Parathyroid adenoma (tissue), 2 donors: ENCODE measurements at regions not wholly inside any gene's neighbourhood (a gene's known extent, or its start where the extent isn't known, plus 50 kb on each side); places are given as distances from the start of the nearest gene placed in this dataset.

Source experiments
- H2AFZ ChIP-seq: fragments of 300-600 bp; sonication (generic); one replicate; pipeline ENCODE4 v1.7.0; 2017; ENCODE audit warnings: antibody characterized with exemption, mild to moderate bottlenecking
- H3K27ac ChIP-seq: fragments of 300-600 bp; sonication (generic); one replicate; pipeline ENCODE4 v1.7.0; 2017
- H3K27me3 ChIP-seq: fragments of 300-600 bp; sonication (generic); one replicate; pipeline ENCODE4 v1.7.0; 2017; ENCODE audit warnings: low read length; ENCODE audit not compliant: control insufficient read depth, insufficient read depth
- H3K36me3 ChIP-seq: fragments of 300-600 bp; sonication (generic); one replicate; pipeline ENCODE4 v1.7.0; 2017; ENCODE audit warnings: low read length; ENCODE audit not compliant: control insufficient read depth, insufficient read depth
- H3K4me1 ChIP-seq: fragments of 300-600 bp; sonication (generic); one replicate; pipeline ENCODE4 v1.7.0; 2017; ENCODE audit warnings: control low read depth
- H3K4me2 ChIP-seq: fragments of 300-600 bp; sonication (generic); one replicate; pipeline ENCODE4 v1.7.0; 2017; ENCODE audit warnings: low read length
- H3K4me3 ChIP-seq: fragments of 300-600 bp; sonication (generic); one replicate; pipeline ENCODE4 v1.7.0; 2017; ENCODE audit warnings: low read depth, low read length
- H3K79me2 ChIP-seq: fragments of 300-600 bp; sonication (generic); one replicate; pipeline ENCODE4 v1.7.0; 2017; ENCODE audit warnings: control low read depth
- H3K9ac ChIP-seq: fragments of 300-600 bp; sonication (generic); one replicate; pipeline ENCODE4 v1.7.0; 2017; ENCODE audit warnings: mild to moderate bottlenecking
- H3K9me3 ChIP-seq: fragments of 300-600 bp; sonication (generic); one replicate; pipeline ENCODE4 v1.7.0; 2017; ENCODE audit warnings: low read length; ENCODE audit not compliant: control insufficient read depth
- TF ChIP-seq, protein P1 (sequence below): fragments of 300-600 bp; sonication (generic); IDR thresholded peaks from one replicate; pipeline ENCODE4 v1.7.0; 2017; ENCODE audit warnings: antibody characterized with exemption, mild to moderate bottlenecking
- donor health status: primary hyperparathyroidism.

DNA sequence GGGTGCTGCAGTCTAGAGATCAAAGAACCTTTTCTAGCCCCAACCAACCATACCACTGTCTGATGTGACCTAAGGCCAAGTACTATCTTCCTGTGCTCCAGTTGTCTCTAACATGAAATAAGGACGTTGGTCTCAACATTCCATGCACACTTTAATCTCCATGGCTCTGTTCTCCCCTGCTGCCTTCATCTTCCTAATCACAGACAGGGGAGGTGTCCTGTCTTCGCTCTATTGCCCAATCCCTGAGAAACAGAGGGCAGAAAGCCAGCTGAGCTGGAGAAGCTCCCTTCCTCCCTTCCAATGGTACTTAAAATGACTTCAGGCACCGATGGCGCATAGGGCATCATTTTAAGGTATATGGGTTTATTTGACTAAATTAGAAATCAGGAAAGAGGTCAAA is 148.9 kb upstream of the GNAO1 start:
- TF ChIP-seq, protein P1, sequence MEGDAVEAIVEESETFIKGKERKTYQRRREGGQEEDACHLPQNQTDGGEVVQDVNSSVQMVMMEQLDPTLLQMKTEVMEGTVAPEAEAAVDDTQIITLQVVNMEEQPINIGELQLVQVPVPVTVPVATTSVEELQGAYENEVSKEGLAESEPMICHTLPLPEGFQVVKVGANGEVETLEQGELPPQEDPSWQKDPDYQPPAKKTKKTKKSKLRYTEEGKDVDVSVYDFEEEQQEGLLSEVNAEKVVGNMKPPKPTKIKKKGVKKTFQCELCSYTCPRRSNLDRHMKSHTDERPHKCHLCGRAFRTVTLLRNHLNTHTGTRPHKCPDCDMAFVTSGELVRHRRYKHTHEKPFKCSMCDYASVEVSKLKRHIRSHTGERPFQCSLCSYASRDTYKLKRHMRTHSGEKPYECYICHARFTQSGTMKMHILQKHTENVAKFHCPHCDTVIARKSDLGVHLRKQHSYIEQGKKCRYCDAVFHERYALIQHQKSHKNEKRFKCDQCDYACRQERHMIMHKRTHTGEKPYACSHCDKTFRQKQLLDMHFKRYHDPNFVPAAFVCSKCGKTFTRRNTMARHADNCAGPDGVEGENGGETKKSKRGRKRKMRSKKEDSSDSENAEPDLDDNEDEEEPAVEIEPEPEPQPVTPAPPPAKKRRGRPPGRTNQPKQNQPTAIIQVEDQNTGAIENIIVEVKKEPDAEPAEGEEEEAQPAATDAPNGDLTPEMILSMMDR = no peak
- no peak overlapping the region for H3K27ac ChIP-seq

DNA sequence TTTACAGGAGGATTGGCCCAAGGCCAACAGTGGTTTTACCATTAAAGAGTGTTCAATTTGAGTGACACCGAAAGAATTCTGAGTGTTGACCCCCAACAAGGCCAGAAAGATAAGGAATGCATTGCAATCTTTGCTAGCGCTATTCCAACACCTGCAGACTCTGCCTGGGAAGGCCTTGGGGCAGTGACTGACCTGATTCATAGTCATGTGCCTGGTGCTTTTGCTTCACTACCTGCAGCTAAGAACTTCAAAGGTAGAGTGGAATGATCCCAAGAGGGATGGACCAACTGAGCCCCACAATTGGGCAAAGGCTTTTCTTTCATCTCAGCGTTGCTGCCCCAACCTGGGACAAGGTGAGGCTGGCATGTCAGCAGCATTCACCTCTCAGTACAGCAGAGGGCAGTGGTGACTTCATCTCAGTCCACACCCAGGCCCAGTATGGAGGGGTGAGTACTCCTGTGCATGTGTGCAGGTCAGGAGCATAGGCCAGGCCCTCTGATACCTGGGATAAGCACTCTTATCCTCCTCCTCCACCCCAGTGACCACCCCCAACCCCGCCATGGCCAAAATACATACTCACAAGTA is 149.6 kb upstream of the GNAO1 start:
- Histone ChIP-seq H3K4me1 (no peaks in the 10 kb centered on the region), H3K36me3 (no peaks in the 10 kb centered on the region), H3K27me3 (no peaks in the 10 kb centered on the region), H3K9ac (no peak overlapping the region), H3K4me3 (no peak overlapping the region), H2AFZ (no peak overlapping the region), H3K4me2 (no peak overlapping the region), H3K27ac (no peak overlapping the region), H3K9me3 (no peaks in the 10 kb centered on the region), H3K79me2 (no peaks in the 10 kb centered on the region)
- TF ChIP-seq, protein P1 = peak; percentile 49

More for the DNA sequence above, 148.9 kb upstream of the GNAO1 start:
- Histone ChIP-seq H3K9ac (no peak overlapping the region), H3K4me3 (no peak overlapping the region), H3K9me3 (no peaks in the 10 kb centered on the region), H3K79me2 (no peaks in the 10 kb centered on the region), H3K4me2 (no peak overlapping the region), H3K4me1 (no peaks in the 10 kb centered on the region), H3K27me3 (no peaks in the 10 kb centered on the region), H2AFZ (no peak overlapping the region), H3K36me3 (no peaks in the 10 kb centered on the region)

GRCh38 chr16:56038564-56039098 is 152.7 kb upstream of the GNAO1 start:
- H3K4me1 ChIP-seq = no peaks in the 10 kb centered on the region
- TF ChIP-seq, protein P1 = no peak

GRCh38 chr16:56032072-56032471 is 156.9 kb upstream of the CES5A start:
- Histone ChIP-seq H3K4me2 (no peak overlapping the region), H3K36me3 (no peaks in the 10 kb centered on the region)

More at GRCh38 chr16:56038564-56039098, 152.7 kb upstream of the GNAO1 start:
- Histone ChIP-seq H3K27me3 (no peaks in the 10 kb centered on the region), H3K36me3 (no peaks in the 10 kb centered on the region), H3K9ac (no peak overlapping the region), H2AFZ (no peak overlapping the region), H3K27ac (no peak overlapping the region), H3K4me2 (no peak overlapping the region), H3K79me2 (no peaks in the 10 kb centered on the region), H3K4me3 (no peak overlapping the region), H3K9me3 (no peaks in the 10 kb centered on the region)

More at GRCh38 chr16:56032072-56032471, 156.9 kb upstream of the CES5A start:
- Histone ChIP-seq H3K9ac (no peak overlapping the region), H3K4me3 (no peak overlapping the region), H3K27ac (no peak overlapping the region), H2AFZ (no peak overlapping the region), H3K27me3 (no peaks in the 10 kb centered on the region), H3K79me2 (no peaks in the 10 kb centered on the region), H3K9me3 (peaks cover 2% of the 10 kb centered on the region), H3K4me1 (no peaks in the 10 kb centered on the region)
- TF ChIP-seq, protein P1 = no peak
